ENCODE measurements at regions not wholly inside any gene's neighbourhood (a gene's known extent, or its start where the extent isn't known, plus 50 kb on each side); places are given as distances from the start of the nearest gene placed in this dataset.

- H3K27ac ChIP-seq, result no peak overlapping the region
- TF ChIP-seq, protein P1, sequence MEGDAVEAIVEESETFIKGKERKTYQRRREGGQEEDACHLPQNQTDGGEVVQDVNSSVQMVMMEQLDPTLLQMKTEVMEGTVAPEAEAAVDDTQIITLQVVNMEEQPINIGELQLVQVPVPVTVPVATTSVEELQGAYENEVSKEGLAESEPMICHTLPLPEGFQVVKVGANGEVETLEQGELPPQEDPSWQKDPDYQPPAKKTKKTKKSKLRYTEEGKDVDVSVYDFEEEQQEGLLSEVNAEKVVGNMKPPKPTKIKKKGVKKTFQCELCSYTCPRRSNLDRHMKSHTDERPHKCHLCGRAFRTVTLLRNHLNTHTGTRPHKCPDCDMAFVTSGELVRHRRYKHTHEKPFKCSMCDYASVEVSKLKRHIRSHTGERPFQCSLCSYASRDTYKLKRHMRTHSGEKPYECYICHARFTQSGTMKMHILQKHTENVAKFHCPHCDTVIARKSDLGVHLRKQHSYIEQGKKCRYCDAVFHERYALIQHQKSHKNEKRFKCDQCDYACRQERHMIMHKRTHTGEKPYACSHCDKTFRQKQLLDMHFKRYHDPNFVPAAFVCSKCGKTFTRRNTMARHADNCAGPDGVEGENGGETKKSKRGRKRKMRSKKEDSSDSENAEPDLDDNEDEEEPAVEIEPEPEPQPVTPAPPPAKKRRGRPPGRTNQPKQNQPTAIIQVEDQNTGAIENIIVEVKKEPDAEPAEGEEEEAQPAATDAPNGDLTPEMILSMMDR (conservative IDR thresholded peaks at IDR 0.05), result no peak
Observed at GRCh38 chr1:81577004-81577697, 223.6 kb upstream of the ADGRL2 start.

GRCh38 chr1:81574408-81574807 lies 226.3 kb upstream of the ADGRL2 start:
- TF ChIP-seq, protein P1 (conservative IDR thresholded peaks at IDR 0.05), result no peak

DNA sequence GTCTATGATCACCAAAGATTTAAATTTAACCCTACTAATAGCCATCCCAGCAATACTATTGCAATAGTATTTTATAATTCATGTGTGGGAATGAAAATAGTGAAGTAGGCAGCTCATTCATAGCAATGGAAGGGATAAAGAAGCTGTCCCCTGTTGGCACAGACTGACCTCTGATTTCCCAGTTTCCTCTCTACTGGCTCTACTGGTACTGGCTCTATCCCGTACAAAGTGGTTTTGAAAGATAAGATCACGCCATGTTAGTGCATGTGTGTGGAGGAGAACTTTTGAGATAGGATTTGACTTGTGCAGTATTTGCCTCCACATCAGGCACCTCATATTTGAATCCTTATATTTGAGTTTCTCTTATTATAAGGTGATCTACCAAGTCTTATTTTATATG lies 227.3 kb upstream of the ADGRL2 start:
- TF ChIP-seq, protein P1 (conservative IDR thresholded peaks at IDR 0.05), result no peak
- H3K27ac ChIP-seq, result no peak overlapping the region

More at GRCh38 chr1:81574408-81574807, 226.3 kb upstream of the ADGRL2 start:
- H3K27ac ChIP-seq, result no peak overlapping the region

DNA sequence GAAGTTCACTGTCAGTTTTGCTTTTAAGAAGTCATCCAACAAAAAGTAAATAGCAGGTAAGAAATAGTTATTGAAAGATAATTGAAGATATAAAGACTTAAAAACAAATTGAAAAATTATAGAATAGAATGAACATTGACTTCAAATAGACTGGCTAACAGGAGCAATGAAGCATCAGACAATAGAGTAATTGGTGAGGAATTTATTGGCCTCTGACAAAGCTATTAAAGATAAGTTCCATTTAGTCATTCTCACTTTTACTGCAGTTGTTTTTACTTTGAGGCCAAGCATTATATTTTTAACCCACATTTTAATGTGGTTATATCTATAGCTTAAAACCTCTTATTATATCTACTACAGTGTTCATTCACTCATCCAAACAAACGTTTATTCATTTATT lies 228.8 kb upstream of the ADGRL2 start:
- H3K27ac ChIP-seq, result no peak overlapping the region
- TF ChIP-seq, protein P1 (conservative IDR thresholded peaks at IDR 0.05), result no peak

DNA sequence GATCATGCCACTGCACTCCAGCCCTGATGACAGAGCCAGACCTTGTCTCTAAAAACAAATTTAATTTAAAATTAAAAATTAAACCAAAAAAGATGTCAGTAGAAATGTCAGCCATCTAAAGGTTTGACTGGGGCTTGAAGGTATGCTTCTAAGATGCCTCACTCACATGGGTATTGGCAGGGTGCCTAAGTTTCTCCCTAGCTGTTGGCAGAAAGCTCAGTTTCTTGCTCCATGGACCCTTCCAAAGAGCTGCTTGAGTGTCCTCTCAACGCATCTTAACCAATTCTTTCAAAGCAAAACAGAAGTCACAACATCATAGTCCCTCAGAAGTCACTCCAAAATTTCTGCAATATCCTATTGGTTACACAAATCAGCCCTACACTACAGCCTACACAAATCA lies 231.0 kb upstream of the ADGRL2 start:
- TF ChIP-seq, protein P1 (conservative IDR thresholded peaks at IDR 0.05), result no peak
- no peak overlapping the region for H3K27ac ChIP-seq

DNA sequence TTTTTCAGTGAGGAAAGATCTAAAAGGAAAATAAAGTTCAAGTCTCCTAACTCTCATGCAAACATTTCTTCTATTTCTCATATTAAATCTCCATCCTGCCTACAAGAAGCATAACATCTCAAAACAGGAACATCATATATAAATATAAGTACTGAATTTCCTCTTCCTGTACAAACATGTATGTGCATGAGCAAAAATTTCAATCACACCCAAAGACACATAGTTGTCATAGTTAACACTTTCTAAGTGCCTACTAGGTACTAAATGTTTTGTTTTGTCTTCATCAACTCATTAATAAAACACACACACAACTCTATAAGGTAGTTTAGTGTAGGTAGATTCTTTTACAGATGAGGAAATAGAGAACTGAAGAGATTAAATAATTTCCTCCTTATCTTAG lies 237.1 kb upstream of the ADGRL2 start:
- TF ChIP-seq, protein P1 (conservative IDR thresholded peaks at IDR 0.05), result no peak

GRCh38 chr1:81562934-81563333 lies 237.8 kb upstream of the ADGRL2 start:
- TF ChIP-seq, protein P1 (conservative IDR thresholded peaks at IDR 0.05), result no peak
- no peak overlapping the region for H3K27ac ChIP-seq

More for the DNA sequence above, 237.1 kb upstream of the ADGRL2 start:
- no peak overlapping the region for H3K27ac ChIP-seq
